Vagina (tissue), 2 donors: ENCODE measurements at regions not wholly inside any gene's neighbourhood (a gene's known extent, or its start where the extent isn't known, plus 50 kb on each side); places are given as distances from the start of the nearest gene placed in this dataset.

Experiments
- DNase-seq, 2 donors: peaks; one replicate each; pipeline ENCODE4 v3.0.0-alpha.2; 2017; ENCODE audit errors: extremely low spot score in 2 of 2
- H3K27ac ChIP-seq: fragments of 200-600 bp; sonication (generic); one replicate; pipeline ENCODE4 v1.5.1; 2019
- H3K27me3 ChIP-seq: fragments of 200-600 bp; sonication (generic); one replicate; pipeline ENCODE4 v1.5.1; 2019
- H3K36me3 ChIP-seq, 2 donors: fragments of 200-600 bp; sonication (generic); one replicate each; pipeline ENCODE4 v1.5.1; 2017 to 2019
- H3K4me1 ChIP-seq: fragments of 200-600 bp; sonication (generic); one replicate; pipeline ENCODE4 v1.5.1; 2019
- H3K4me3 ChIP-seq, 2 donors: fragments of 200-600 bp; sonication (generic); 1 replicate in 1 of 2; 2 replicates in 1 of 2; pipeline ENCODE4 v1.5.1; 2016 to 2019
- H3K9me3 ChIP-seq: fragments of 200-600 bp; sonication (generic); one replicate; pipeline ENCODE4 v1.5.1; 2019
- POLR2A ChIP-seq, 2 donors: fragments of 450-650 bp; IDR thresholded peaks; one replicate each; pipeline ENCODE4 v1.6.1; 2017; ENCODE audit warnings: antibody characterized with exemption in 2 of 2, mild to moderate bottlenecking in 2 of 2, moderate library complexity in 2 of 2
- POLR2AphosphoS5 ChIP-seq, 2 donors: sonication (generic); formaldehyde crosslinking; IDR thresholded peaks; one replicate each; pipeline ENCODE4 v1.9.0; 2017; ENCODE audit warnings: antibody characterized with exemption in 2 of 2, mild to moderate bottlenecking in 2 of 2, low read depth in 1 of 2; ENCODE audit not compliant: insufficient read depth in 1 of 2
- intact Hi-C: fragments of 100-400 bp; cut with DNase I; formaldehyde crosslinking; loops from one replicate; pipeline ENCODE4 v1.15.1; 2023
- TF ChIP-seq, protein P1 (sequence below), 3 experiments: fragments of 450-650 bp in 2 of 3; fragments of 200-600 bp in 1 of 3; sonication (generic) in 1 of 3; IDR thresholded peaks; one replicate each; pipeline ENCODE4 v1.5.1; 2017 to 2019; ENCODE audit warnings: antibody characterized with exemption in 3 of 3, mild to moderate bottlenecking in 2 of 3, moderate library complexity in 2 of 3

DNA sequence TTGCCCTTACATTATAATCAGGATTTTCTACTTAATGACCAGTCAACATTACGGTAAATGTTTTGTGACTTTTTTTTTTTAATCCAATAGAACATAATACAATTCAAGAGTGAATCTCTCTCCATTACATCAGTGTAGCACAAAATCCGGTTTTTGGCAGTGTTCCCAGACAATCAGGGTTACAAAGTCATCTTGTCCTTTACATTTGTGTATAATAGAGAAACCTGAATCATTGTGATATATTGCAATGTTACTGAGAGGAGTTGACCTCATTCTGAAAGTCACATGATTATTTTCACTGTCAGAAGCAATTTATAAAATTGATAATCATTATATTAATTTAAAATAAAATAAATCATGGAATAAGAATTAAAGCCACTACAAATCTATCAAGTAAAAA, 1346.0 kb upstream of the SPRY2 start:
- Histone ChIP-seq H3K27ac (no peak overlapping the region), H3K36me3 (no peaks in the 10 kb centered on the region), H3K9me3 (no peaks in the 10 kb centered on the region), H3K4me3 (no peak overlapping the region), H3K4me1 (no peaks in the 10 kb centered on the region), H3K27me3 (no peaks in the 10 kb centered on the region)
- no peak for DNase-seq
- TF ChIP-seq POLR2A (IDR thresholded peaks at IDR 0.05) = no peak
- TF ChIP-seq, protein P1, sequence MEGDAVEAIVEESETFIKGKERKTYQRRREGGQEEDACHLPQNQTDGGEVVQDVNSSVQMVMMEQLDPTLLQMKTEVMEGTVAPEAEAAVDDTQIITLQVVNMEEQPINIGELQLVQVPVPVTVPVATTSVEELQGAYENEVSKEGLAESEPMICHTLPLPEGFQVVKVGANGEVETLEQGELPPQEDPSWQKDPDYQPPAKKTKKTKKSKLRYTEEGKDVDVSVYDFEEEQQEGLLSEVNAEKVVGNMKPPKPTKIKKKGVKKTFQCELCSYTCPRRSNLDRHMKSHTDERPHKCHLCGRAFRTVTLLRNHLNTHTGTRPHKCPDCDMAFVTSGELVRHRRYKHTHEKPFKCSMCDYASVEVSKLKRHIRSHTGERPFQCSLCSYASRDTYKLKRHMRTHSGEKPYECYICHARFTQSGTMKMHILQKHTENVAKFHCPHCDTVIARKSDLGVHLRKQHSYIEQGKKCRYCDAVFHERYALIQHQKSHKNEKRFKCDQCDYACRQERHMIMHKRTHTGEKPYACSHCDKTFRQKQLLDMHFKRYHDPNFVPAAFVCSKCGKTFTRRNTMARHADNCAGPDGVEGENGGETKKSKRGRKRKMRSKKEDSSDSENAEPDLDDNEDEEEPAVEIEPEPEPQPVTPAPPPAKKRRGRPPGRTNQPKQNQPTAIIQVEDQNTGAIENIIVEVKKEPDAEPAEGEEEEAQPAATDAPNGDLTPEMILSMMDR (IDR thresholded peaks at IDR 0.05) = no peak
- no peak for TF ChIP-seq POLR2AphosphoS5 (IDR thresholded peaks at IDR 0.05; ENCODE audit: insufficient read depth in 1 of 2, low read depth in 1 of 2)
- intact Hi-C loops = no loop called here

DNA sequence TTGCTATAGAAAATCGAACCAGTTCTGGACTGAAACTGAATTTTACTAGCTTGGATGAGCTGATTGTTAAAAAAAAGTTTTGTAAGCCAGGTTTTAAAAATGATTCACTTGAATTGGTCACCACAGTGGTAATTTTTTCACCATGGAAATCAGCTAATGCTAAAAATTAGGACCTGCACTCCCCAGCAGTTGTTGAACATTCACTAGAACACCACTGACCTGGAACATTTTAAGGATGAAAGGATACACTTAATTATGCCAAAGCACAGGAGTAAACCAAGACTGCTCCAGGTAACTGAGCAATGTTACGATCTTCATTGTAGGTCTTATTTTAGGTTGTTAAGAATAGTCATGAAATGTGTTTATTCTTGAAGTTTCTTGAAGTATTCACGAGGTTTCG, 1342.6 kb upstream of the SPRY2 start:
- no peak for DNase-seq
- intact Hi-C loops = no loop called here
- Histone ChIP-seq H3K27ac (no peak overlapping the region), H3K27me3 (no peaks in the 10 kb centered on the region), H3K9me3 (no peaks in the 10 kb centered on the region), H3K36me3 (no peaks in the 10 kb centered on the region), H3K4me3 (no peak overlapping the region), H3K4me1 (no peaks in the 10 kb centered on the region)
- no peak for TF ChIP-seq POLR2A (IDR thresholded peaks at IDR 0.05)
- TF ChIP-seq POLR2AphosphoS5 (IDR thresholded peaks at IDR 0.05; ENCODE audit: insufficient read depth in 1 of 2, low read depth in 1 of 2) = no peak
- TF ChIP-seq, protein P1 (IDR thresholded peaks at IDR 0.05) = no peak

DNA sequence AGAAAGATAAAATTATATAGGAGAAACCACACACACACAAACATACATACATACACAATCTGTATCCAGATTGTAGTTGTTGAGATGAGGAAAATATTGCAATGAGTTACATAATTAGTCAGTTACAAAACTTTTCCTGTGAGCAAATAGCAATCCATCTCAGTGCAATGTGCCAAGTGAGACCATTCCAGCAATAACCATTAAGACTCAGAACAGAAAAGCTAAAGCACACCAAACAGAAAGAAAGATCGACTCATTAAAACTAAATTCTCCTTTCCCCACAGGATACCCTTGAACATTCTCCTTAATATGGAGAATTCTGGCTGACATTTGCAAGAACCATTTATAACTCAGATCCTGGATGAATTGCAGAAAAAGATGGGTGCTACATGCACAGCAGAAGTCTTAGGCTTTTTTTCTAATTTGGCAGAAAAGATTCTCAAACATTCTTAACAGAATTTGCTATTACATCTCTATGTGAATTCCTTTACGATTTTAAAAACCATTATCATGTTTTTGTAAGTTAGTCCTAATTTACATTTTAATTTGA, 1341.2 kb upstream of the SPRY2 start:
- TF ChIP-seq POLR2A (IDR thresholded peaks at IDR 0.05) = no peak
- no peak for TF ChIP-seq POLR2AphosphoS5 (IDR thresholded peaks at IDR 0.05; ENCODE audit: insufficient read depth in 1 of 2, low read depth in 1 of 2)
- TF ChIP-seq, protein P1 (IDR thresholded peaks at IDR 0.05) = no peak
- Histone ChIP-seq H3K4me1 (no peaks in the 10 kb centered on the region), H3K9me3 (no peaks in the 10 kb centered on the region), H3K27me3 (no peaks in the 10 kb centered on the region), H3K36me3 (no peaks in the 10 kb centered on the region), H3K27ac (no peak overlapping the region), H3K4me3 (no peak overlapping the region)
- intact Hi-C loops = no loop called here
- no peak for DNase-seq

DNA sequence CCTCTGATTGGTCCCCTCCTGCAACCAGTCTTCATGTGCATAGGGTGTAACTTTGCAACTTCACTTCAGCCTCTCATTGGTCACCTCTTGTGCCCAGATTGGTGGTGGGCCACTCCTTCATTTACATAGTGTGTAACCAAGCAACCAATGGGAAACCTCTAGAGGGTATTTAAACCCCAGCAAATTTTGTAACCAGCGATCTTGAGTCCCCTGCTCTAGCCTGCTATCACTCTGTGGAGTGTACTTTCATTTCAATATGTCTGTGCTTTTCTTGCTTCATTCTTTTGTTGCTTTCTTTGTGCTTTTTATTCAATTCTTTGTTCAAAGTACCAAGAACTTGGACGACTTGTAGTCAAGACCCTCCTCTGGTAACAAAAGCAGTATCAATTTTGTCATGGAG, 1336.9 kb upstream of the SPRY2 start:
- H3K27ac ChIP-seq = no peak overlapping the region
- no peaks in the 10 kb centered on the region for H3K9me3 ChIP-seq
- H3K4me1 ChIP-seq = no peaks in the 10 kb centered on the region
- no peaks in the 10 kb centered on the region for H3K27me3 ChIP-seq
- H3K36me3 ChIP-seq = no peaks in the 10 kb centered on the region
- intact Hi-C loops = no loop called here
- no peak overlapping the region for H3K4me3 ChIP-seq
- no peak for DNase-seq
- no peak for TF ChIP-seq POLR2A (IDR thresholded peaks at IDR 0.05)
- TF ChIP-seq, protein P1 (IDR thresholded peaks at IDR 0.05) = no peak
- TF ChIP-seq POLR2AphosphoS5 (IDR thresholded peaks at IDR 0.05; ENCODE audit: insufficient read depth in 1 of 2, low read depth in 1 of 2) = no peak

DNA sequence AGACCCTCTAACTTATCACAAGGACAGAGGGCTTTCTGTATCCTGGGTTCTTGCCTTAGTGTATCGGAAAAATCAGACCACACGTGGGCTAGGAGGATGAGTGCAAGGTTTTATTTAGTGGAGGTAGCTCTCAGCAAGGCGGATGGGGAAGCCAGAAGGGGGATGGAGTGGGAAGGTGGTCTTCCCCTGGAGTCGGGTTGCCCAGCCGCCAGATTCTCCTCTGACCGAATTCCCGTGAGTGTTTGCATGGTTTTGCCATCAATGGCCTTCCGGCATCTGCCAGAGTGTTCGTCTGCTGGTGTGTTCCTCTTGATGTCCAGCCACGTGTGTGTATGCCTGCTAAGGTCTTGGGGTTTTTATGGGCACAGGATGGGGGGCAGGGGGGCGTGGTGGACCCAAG, 1335.1 kb upstream of the SPRY2 start:
- Histone ChIP-seq H3K4me3 (no peak overlapping the region), H3K9me3 (no peaks in the 10 kb centered on the region), H3K27me3 (no peaks in the 10 kb centered on the region), H3K4me1 (no peaks in the 10 kb centered on the region), H3K36me3 (no peaks in the 10 kb centered on the region), H3K27ac (no peak overlapping the region)
- TF ChIP-seq, protein P1 (IDR thresholded peaks at IDR 0.05) = no peak
- TF ChIP-seq POLR2AphosphoS5 (IDR thresholded peaks at IDR 0.05; ENCODE audit: insufficient read depth in 1 of 2, low read depth in 1 of 2) (no peak), POLR2A (IDR thresholded peaks at IDR 0.05) (no peak)
- no peak for DNase-seq
- intact Hi-C loops = no loop called here
